HUES48 (cell line): ENCODE measurements at regions not wholly inside any gene's neighbourhood (a gene's known extent, or its start where the extent isn't known, plus 50 kb on each side); places are given as distances from the start of the nearest gene placed in this dataset.
"Not testable (repeated sequence)": the region's sequence is repeated elsewhere in the genome, so short reads cannot be mapped to it uniquely, and the experiment has no call there.

Experiments used
- H3K27ac ChIP-seq: one replicate; pipeline ENCODE4 v1.7.0; 2013; ENCODE audit warnings: low read depth, low read length, inconsistent platforms
- H3K27me3 ChIP-seq: 2 replicates; pipeline ENCODE4 v1.6.1; 2013; ENCODE audit warnings: mild to moderate bottlenecking, low read length; ENCODE audit not compliant: control insufficient read depth, insufficient read depth
- H3K36me3 ChIP-seq: 2 replicates; pipeline ENCODE4 v1.6.1; 2013; ENCODE audit warnings: low read length; ENCODE audit not compliant: control insufficient read depth, insufficient read depth
- H3K4me1 ChIP-seq: 2 replicates; pipeline ENCODE4 v1.6.1; 2013; ENCODE audit warnings: mild to moderate bottlenecking, low read length; ENCODE audit not compliant: control insufficient read depth, insufficient read depth
- H3K4me3 ChIP-seq: 2 replicates; pipeline ENCODE4 v1.5.1; 2013; ENCODE audit warnings: mild to moderate bottlenecking, low read depth, low read length
- H3K9ac ChIP-seq: 2 replicates; pipeline ENCODE4 v1.6.1; 2013; ENCODE audit warnings: mild to moderate bottlenecking, low read depth, low read length, moderate library complexity
- H3K9me3 ChIP-seq: 2 replicates; pipeline ENCODE4 v1.6.1; 2013; ENCODE audit warnings: low read length; ENCODE audit not compliant: control insufficient read depth, insufficient read depth

GRCh38 chr7:91356915-91357314 lies 92.7 kb downstream of the FZD1 start:
- Histone ChIP-seq H3K27me3 (peaks cover 99% of the 10 kb centered on the region), H3K9ac (no peak overlapping the region), H3K27ac (no peak overlapping the region), H3K9me3 (no peaks in the 10 kb centered on the region), H3K4me1 (peaks cover 24% of the 10 kb centered on the region), H3K4me3 (no peak overlapping the region), H3K36me3 (no peaks in the 10 kb centered on the region)

- Histone ChIP-seq H3K4me3 (no peak overlapping the region), H3K9me3 (no peaks in the 10 kb centered on the region), H3K27ac (no peak overlapping the region), H3K4me1 (peaks cover 24% of the 10 kb centered on the region), H3K27me3 (peaks cover 99% of the 10 kb centered on the region), H3K36me3 (no peaks in the 10 kb centered on the region), H3K9ac (no peak overlapping the region)
Observed at GRCh38 chr7:91357379-91357778, 93.1 kb downstream of the FZD1 start.

GRCh38 chr7:91357901-91358300 lies 93.7 kb downstream of the FZD1 start:
- Histone ChIP-seq H3K9ac (no peak overlapping the region), H3K9me3 (no peaks in the 10 kb centered on the region), H3K27me3 (peaks cover 99% of the 10 kb centered on the region), H3K4me3 (no peak overlapping the region), H3K4me1 (peaks cover 24% of the 10 kb centered on the region), H3K36me3 (no peaks in the 10 kb centered on the region), H3K27ac (no peak overlapping the region)

GRCh38 chr7:91358303-91358702 lies 94.1 kb downstream of the FZD1 start:
- H3K27me3 ChIP-seq: peaks cover 98% of the 10 kb centered on the region
- no peaks in the 10 kb centered on the region for H3K36me3 ChIP-seq
- no peak overlapping the region for H3K27ac ChIP-seq

GRCh38 chr7:91365097-91365496 lies 100.9 kb downstream of the FZD1 start:
- peaks cover 84% of the 10 kb centered on the region for H3K27me3 ChIP-seq
- H3K36me3 ChIP-seq: not testable (repeated sequence)

More at GRCh38 chr7:91358303-91358702, 94.1 kb downstream of the FZD1 start:
- Histone ChIP-seq H3K9me3 (no peaks in the 10 kb centered on the region), H3K4me1 (peaks cover 24% of the 10 kb centered on the region), H3K9ac (no peak overlapping the region), H3K4me3 (no peak overlapping the region)

GRCh38 chr7:91366091-91366490 lies 101.9 kb downstream of the FZD1 start:
- Histone ChIP-seq H3K36me3 (no peaks in the 10 kb centered on the region), H3K27ac (no peak overlapping the region), H3K9ac (no peak overlapping the region), H3K4me3 (no peak overlapping the region), H3K27me3 (peaks cover 81% of the 10 kb centered on the region), H3K4me1 (peaks cover 27% of the 10 kb centered on the region), H3K9me3 (no peaks in the 10 kb centered on the region)

More at GRCh38 chr7:91365097-91365496, 100.9 kb downstream of the FZD1 start:
- peaks cover 27% of the 10 kb centered on the region for H3K4me1 ChIP-seq
- not testable (repeated sequence) for H3K9ac ChIP-seq, H3K27ac ChIP-seq, H3K9me3 ChIP-seq, H3K4me3 ChIP-seq

- Histone ChIP-seq H3K27me3 (peaks cover 67% of the 10 kb centered on the region), H3K36me3 (no peaks in the 10 kb centered on the region), H3K27ac (peak overlapping the region; percentile 57), H3K9ac (no peak overlapping the region), H3K4me3 (peak overlapping the region; percentile 24; the same call in 1 of the 2 replicates), H3K4me1 (peaks cover 27% of the 10 kb centered on the region), H3K9me3 (no peaks in the 10 kb centered on the region)
Observed at GRCh38 chr7:91367812-91368578, 103.8 kb downstream of the FZD1 start.

- Histone ChIP-seq H3K27me3 (peaks cover 34% of the 10 kb centered on the region), H3K36me3 (no peaks in the 10 kb centered on the region), H3K27ac (no peak overlapping the region), H3K9me3 (no peaks in the 10 kb centered on the region), H3K4me3 (no peak overlapping the region), H3K4me1 (peaks cover 25% of the 10 kb centered on the region), H3K9ac (no peak overlapping the region)
Observed at GRCh38 chr7:91372323-91372722, 108.1 kb downstream of the FZD1 start.

GRCh38 chr7:91373111-91373800 lies 109.0 kb downstream of the FZD1 start:
- Histone ChIP-seq H3K27ac (no peak overlapping the region), H3K27me3 (peaks cover 27% of the 10 kb centered on the region), H3K4me1 (peaks cover 15% of the 10 kb centered on the region), H3K9ac (no peak overlapping the region), H3K4me3 (no peak overlapping the region), H3K9me3 (no peaks in the 10 kb centered on the region), H3K36me3 (no peaks in the 10 kb centered on the region)

- Histone ChIP-seq H3K27me3 (peaks cover 16% of the 10 kb centered on the region), H3K36me3 (no peaks in the 10 kb centered on the region), H3K9me3 (no peaks in the 10 kb centered on the region), H3K9ac (no peak overlapping the region), H3K4me3 (no peak overlapping the region), H3K4me1 (peaks cover 3% of the 10 kb centered on the region; the same call in 1 of the 2 replicates), H3K27ac (no peak overlapping the region)
Observed at GRCh38 chr7:91374321-91374989, 110.2 kb downstream of the FZD1 start.

- H3K9ac ChIP-seq: no peak overlapping the region
- H3K9me3 ChIP-seq: no peaks in the 10 kb centered on the region
- no peak overlapping the region for H3K4me3 ChIP-seq
- no peaks in the 10 kb centered on the region for H3K4me1 ChIP-seq
- H3K27me3 ChIP-seq: peaks cover 8% of the 10 kb centered on the region
- H3K27ac ChIP-seq: no peak overlapping the region
- H3K36me3 ChIP-seq: no peaks in the 10 kb centered on the region
Observed at GRCh38 chr7:91375378-91375777, 111.1 kb downstream of the FZD1 start.
